CD4-positive, alpha-beta T cell (primary cell): ENCODE measurements at regions not wholly inside any gene's neighbourhood (a gene's known extent, or its start where the extent isn't known, plus 50 kb on each side); places are given as distances from the start of the nearest gene placed in this dataset.
"Not testable (repeated sequence)": the region's sequence is repeated elsewhere in the genome, so short reads cannot be mapped to it uniquely, and the experiment has no call there.

ENCODE experiments used
- ATAC-seq: fragments of 200-7000 bp; cut with Tn5 transposase; one replicate; pipeline ENCODE4 v1.10.0; 2022; ENCODE audit warnings: mild to moderate bottlenecking; ENCODE audit not compliant: poor library complexity
- CTCF ChIA-PET: fragments of 350-600 bp; sonication (Branson Sonifier 250); formaldehyde crosslinking; loops from one replicate; lab custom pipeline; 2021; ENCODE audit warnings: antibody characterized with exemption, inconsistent platforms; lab: Charles Lee
- POLR2A ChIA-PET: fragments of 350-600 bp; sonication (Branson Sonifier 250); formaldehyde crosslinking; loops from one replicate; lab custom pipeline; 2021; ENCODE audit warnings: antibody characterized with exemption, inconsistent platforms; lab: Charles Lee
- DNase-seq, 14 experiments: peaks; one replicate each; pipeline ENCODE4 v3.0.0-alpha.2; 2013 to 2020; ENCODE audit warnings: mixed read lengths in 2 of 14
- H3K27ac ChIP-seq, 2 donors: one replicate each; pipeline versions ENCODE4 v1.5.1 to v1.7.0; 2013; ENCODE audit warnings: low read length in 2 of 2, low read depth in 1 of 2, mild to moderate bottlenecking in 1 of 2
- H3K27me3 ChIP-seq, 2 experiments: 1 replicate in 1 of 2; 2 replicates in 1 of 2; pipeline versions ENCODE4 v1.6.1 to v1.7.0; 2013; ENCODE audit warnings: low read length in 2 of 2, control low read depth in 1 of 2, mild to moderate bottlenecking in 1 of 2, moderate library complexity in 1 of 2; ENCODE audit not compliant: insufficient read depth in 2 of 2, control insufficient read depth in 1 of 2
- H3K36me3 ChIP-seq: one replicate; pipeline ENCODE4 v1.6.1; 2013; ENCODE audit warnings: low read length, control low read depth; ENCODE audit not compliant: insufficient read depth
- H3K4me1 ChIP-seq: one replicate; pipeline ENCODE4 v1.6.1; 2013; ENCODE audit warnings: low read length, control low read depth; ENCODE audit not compliant: insufficient read depth
- H3K4me3 ChIP-seq: one replicate; pipeline ENCODE4 v1.5.1; 2013; ENCODE audit warnings: mild to moderate bottlenecking, low read length, moderate library complexity
- H3K9me3 ChIP-seq, 2 experiments: 1 replicate in 1 of 2; 2 replicates in 1 of 2; pipeline versions ENCODE4 v1.6.1 to v1.7.0; 2013; ENCODE audit warnings: low read length in 2 of 2, mild to moderate bottlenecking in 2 of 2, control low read depth in 1 of 2, moderate library complexity in 1 of 2; ENCODE audit not compliant: control insufficient read depth in 1 of 2, insufficient read depth in 1 of 2
- H3K27ac Mint-ChIP-seq: one replicate; pipeline ENCODE4 v1.8.0; 2020; ENCODE audit warnings: mixed read lengths
- H3K27me3 Mint-ChIP-seq: one replicate; pipeline ENCODE4 v1.8.0; 2021; ENCODE audit warnings: mixed read lengths
- H3K36me3 Mint-ChIP-seq: one replicate; pipeline ENCODE4 v1.8.0; 2021; ENCODE audit warnings: low read depth, mixed read lengths
- H3K4me1 Mint-ChIP-seq: one replicate; pipeline ENCODE4 v1.8.0; 2021; ENCODE audit warnings: low read depth, mixed read lengths
- H3K4me3 Mint-ChIP-seq: one replicate; pipeline ENCODE4 v1.8.0; 2020; ENCODE audit warnings: mild to moderate bottlenecking, mixed read lengths
- H3K9me3 Mint-ChIP-seq: one replicate; pipeline ENCODE4 v1.8.0; 2020; ENCODE audit warnings: mixed read lengths
- intact Hi-C, 2 experiments: fragments of 100-400 bp; cut with DNase I in 1 of 2; cut with micrococcal nuclease in 1 of 2; formaldehyde crosslinking; loops; one replicate each; pipeline versions ENCODE4 v1.15.1 to v1.9.0; 2023 to 2025; cut with DNase I, micrococcal nuclease

GRCh38 chr15:30688684-30689083 is 62.8 kb downstream of the ARHGAP11B start:
- H3K4me3 ChIP-seq, H3K36me3 ChIP-seq, DNase-seq, H3K27me3 Mint-ChIP-seq, H3K4me1 Mint-ChIP-seq, H3K27ac ChIP-seq, POLR2A ChIA-PET, H3K4me3 Mint-ChIP-seq, H3K27ac Mint-ChIP-seq, H3K9me3 ChIP-seq, H3K4me1 ChIP-seq, H3K27me3 ChIP-seq, CTCF ChIA-PET, ATAC-seq, H3K9me3 Mint-ChIP-seq, H3K36me3 Mint-ChIP-seq, intact Hi-C loops: not testable (repeated sequence)

GRCh38 chr15:30690153-30690552 is 64.2 kb downstream of the ARHGAP11B start:
- CTCF ChIA-PET, H3K36me3 Mint-ChIP-seq, H3K36me3 ChIP-seq, H3K9me3 Mint-ChIP-seq, intact Hi-C loops, H3K27me3 ChIP-seq, H3K4me3 ChIP-seq, ATAC-seq, POLR2A ChIA-PET, H3K27ac Mint-ChIP-seq, H3K27me3 Mint-ChIP-seq, H3K4me1 Mint-ChIP-seq, DNase-seq, H3K27ac ChIP-seq, H3K9me3 ChIP-seq, H3K4me1 ChIP-seq, H3K4me3 Mint-ChIP-seq: not testable (repeated sequence)

GRCh38 chr15:30695811-30696210 is 69.9 kb downstream of the ARHGAP11B start:
- ATAC-seq, H3K27me3 Mint-ChIP-seq, H3K4me1 Mint-ChIP-seq, H3K4me3 ChIP-seq, H3K9me3 Mint-ChIP-seq, H3K9me3 ChIP-seq, CTCF ChIA-PET, DNase-seq, H3K4me1 ChIP-seq, H3K27me3 ChIP-seq, H3K27ac Mint-ChIP-seq, POLR2A ChIA-PET, H3K36me3 ChIP-seq, H3K4me3 Mint-ChIP-seq, H3K36me3 Mint-ChIP-seq, H3K27ac ChIP-seq, intact Hi-C loops: not testable (repeated sequence)

GRCh38 chr15:30696439-30697314 is 70.7 kb downstream of the ARHGAP11B start:
- H3K4me3 Mint-ChIP-seq, H3K27me3 Mint-ChIP-seq, H3K36me3 Mint-ChIP-seq, H3K9me3 ChIP-seq, H3K27me3 ChIP-seq, H3K4me1 Mint-ChIP-seq, CTCF ChIA-PET, H3K9me3 Mint-ChIP-seq, H3K27ac ChIP-seq, H3K4me3 ChIP-seq, H3K36me3 ChIP-seq, intact Hi-C loops, H3K27ac Mint-ChIP-seq, POLR2A ChIA-PET, H3K4me1 ChIP-seq: not testable (repeated sequence)
- peak in 3 of 14 experiments; percentile 3 to 11 (median 11) for DNase-seq
- ATAC-seq: peak; percentile 54

- peak in 3 of 14 experiments; percentile 15 to 72 (median 32) for DNase-seq
- H3K27me3 Mint-ChIP-seq, H3K27ac Mint-ChIP-seq, H3K4me3 Mint-ChIP-seq, H3K9me3 Mint-ChIP-seq, H3K4me3 ChIP-seq, intact Hi-C loops, H3K9me3 ChIP-seq, CTCF ChIA-PET, H3K36me3 Mint-ChIP-seq, H3K4me1 Mint-ChIP-seq, H3K27ac ChIP-seq, H3K4me1 ChIP-seq, POLR2A ChIA-PET, H3K27me3 ChIP-seq, H3K36me3 ChIP-seq: not testable (repeated sequence)
- peak; percentile 75 for ATAC-seq
Observed at GRCh38 chr15:30697315-30697685, 71.4 kb downstream of the ARHGAP11B start.

GRCh38 chr15:30700006-30700597 is 74.2 kb downstream of the ARHGAP11B start:
- DNase-seq, H3K4me1 ChIP-seq, CTCF ChIA-PET, H3K27me3 ChIP-seq, ATAC-seq, H3K4me1 Mint-ChIP-seq, H3K27ac Mint-ChIP-seq, H3K36me3 Mint-ChIP-seq, POLR2A ChIA-PET, H3K27me3 Mint-ChIP-seq, H3K27ac ChIP-seq, H3K4me3 ChIP-seq, H3K9me3 Mint-ChIP-seq, intact Hi-C loops, H3K4me3 Mint-ChIP-seq, H3K36me3 ChIP-seq, H3K9me3 ChIP-seq: not testable (repeated sequence)

GRCh38 chr15:30707976-30708685 is 82.2 kb downstream of the ARHGAP11B start:
- H3K4me3 Mint-ChIP-seq, ATAC-seq, H3K36me3 Mint-ChIP-seq, CTCF ChIA-PET, POLR2A ChIA-PET, H3K36me3 ChIP-seq, intact Hi-C loops, H3K27me3 Mint-ChIP-seq, H3K27me3 ChIP-seq, H3K9me3 ChIP-seq, DNase-seq, H3K27ac ChIP-seq, H3K4me3 ChIP-seq, H3K27ac Mint-ChIP-seq, H3K4me1 ChIP-seq, H3K9me3 Mint-ChIP-seq, H3K4me1 Mint-ChIP-seq: not testable (repeated sequence)
